BLaER1 treated with 17β-estradiol and CSF1 and Interleukin-3, amounts not matched to agents 10 nM and 100 nM (cell line): ENCODE measurements at regions not wholly inside any gene's neighbourhood (a gene's known extent, or its start where the extent isn't known, plus 50 kb on each side); places are given as distances from the start of the nearest gene placed in this dataset.
A peak's percentile ranks its signal among the peaks of the same experiment; 100 is the strongest.

Experiments
- H3K27ac ChIP-seq, 11 experiments: shearing (Covaris generic); formaldehyde crosslinking; 2 replicates each; pipeline ENCODE4 v1.8.1; 2022
- H3K27me3 ChIP-seq, 11 experiments: shearing (Covaris generic); formaldehyde crosslinking; 2 replicates each; pipeline ENCODE4 v1.8.1; 2022
- H3K36me3 ChIP-seq, 11 experiments: shearing (Covaris generic); formaldehyde crosslinking; 2 replicates each; pipeline ENCODE4 v1.8.1; 2022
- H3K4me1 ChIP-seq, 10 experiments: shearing (Covaris generic); formaldehyde crosslinking; 2 replicates each; pipeline ENCODE4 v1.8.1; 2022
- H3K4me2 ChIP-seq, 11 experiments: shearing (Covaris generic); formaldehyde crosslinking; 2 replicates each; pipeline ENCODE4 v1.8.1; 2022
- H3K4me3 ChIP-seq, 10 experiments: shearing (Covaris generic); formaldehyde crosslinking; 2 replicates each; pipeline ENCODE4 v1.8.1; 2022
- H3K9ac ChIP-seq, 11 experiments: shearing (Covaris generic); formaldehyde crosslinking; 2 replicates each; pipeline ENCODE4 v1.8.1; 2022
- H3K9me3 ChIP-seq, 11 experiments: shearing (Covaris generic); formaldehyde crosslinking; replicated peaks in 1 of 11; 2 replicates each; pipeline ENCODE4 v1.8.1; 2022
- H4K20me1 ChIP-seq, 11 experiments: shearing (Covaris generic); formaldehyde crosslinking; 2 replicates each; pipeline ENCODE4 v1.8.1; 2022
- Cebpa-rat ChIP-seq, 11 experiments: shearing (Covaris generic); IDR thresholded peaks; 2 replicates each; pipeline ENCODE4 v1.8.1; 2022

- TF ChIP-seq Cebpa-rat (IDR thresholded peaks at IDR 0.05), result no peak
- H3K27me3 ChIP-seq, result no peaks in the 10 kb centered on the region
- H4K20me1 ChIP-seq, result no peaks in the 10 kb centered on the region
- H3K4me1 ChIP-seq, result peaks cover 0 to 31% (median 10%) of the 10 kb centered on the region in 10 experiments; a peak in 10 of 20 replicates
- no peak overlapping the region for H3K4me3 ChIP-seq
- no peak overlapping the region for H3K9ac ChIP-seq
- H3K36me3 ChIP-seq, result no peaks in the 10 kb centered on the region
- H3K9me3 ChIP-seq, result no peaks in the 10 kb centered on the region
- H3K27ac ChIP-seq, result no peak overlapping the region
- no peak overlapping the region for H3K4me2 ChIP-seq
Observed at GRCh38 chr20:51116765-51117686, 94.1 kb upstream of the KCNG1 start.

DNA sequence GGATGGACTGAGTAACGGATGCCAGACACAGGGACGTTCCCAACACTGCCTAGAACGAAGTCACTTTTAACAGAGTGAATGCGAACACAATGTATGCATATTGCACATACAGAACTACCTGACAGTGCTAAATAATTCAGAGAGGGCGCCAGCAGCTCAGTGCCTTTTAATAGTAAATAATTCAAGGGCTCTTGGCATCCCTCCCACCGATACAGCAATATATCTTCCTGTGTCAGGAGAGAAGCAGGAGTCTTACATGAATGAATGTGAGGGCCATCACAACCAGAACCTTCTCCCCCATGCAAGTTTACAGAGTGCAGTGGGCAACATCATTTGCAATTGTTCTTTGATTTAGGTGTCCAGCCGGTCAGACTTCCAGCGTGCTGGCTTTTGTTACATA is 88.4 kb upstream of the KCNG1 start:
- Histone ChIP-seq H4K20me1 (no peaks in the 10 kb centered on the region), H3K9ac (no peak overlapping the region), H3K4me3 (no peak overlapping the region), H3K4me2 (no peak overlapping the region), H3K36me3 (no peaks in the 10 kb centered on the region), H3K27me3 (no peaks in the 10 kb centered on the region), H3K9me3 (0 out of 22 replicates have a peak, but pooled peaks cover 0 to 3% (median 0%) of the 10 kb centered on the region in 11 experiments), H3K27ac (no peak overlapping the region), H3K4me1 (peaks cover 7 to 28% (median 14%) of the 10 kb centered on the region in 10 experiments)
- TF ChIP-seq Cebpa-rat (IDR thresholded peaks at IDR 0.05), result no peak

- H3K36me3 ChIP-seq, result no peaks in the 10 kb centered on the region
- no peaks in the 10 kb centered on the region for H3K27me3 ChIP-seq
- peaks cover 7 to 20% (median 14%) of the 10 kb centered on the region in 10 experiments for H3K4me1 ChIP-seq
- no peak overlapping the region for H3K4me3 ChIP-seq
- 0 out of 22 replicates have a peak, but pooled peaks cover 0 to 5% (median 0%) of the 10 kb centered on the region in 11 experiments for H3K9me3 ChIP-seq
- no peaks in the 10 kb centered on the region; a peak in 1 of 22 replicates for H4K20me1 ChIP-seq
- no peak overlapping the region for H3K9ac ChIP-seq
- no peak for TF ChIP-seq Cebpa-rat (IDR thresholded peaks at IDR 0.05)
- no peak overlapping the region for H3K27ac ChIP-seq
- peak overlapping the region; percentile 18 to 76 (median 59) for H3K4me2 ChIP-seq
Observed at GRCh38 chr20:51108638-51109363, 85.9 kb upstream of the KCNG1 start.

DNA sequence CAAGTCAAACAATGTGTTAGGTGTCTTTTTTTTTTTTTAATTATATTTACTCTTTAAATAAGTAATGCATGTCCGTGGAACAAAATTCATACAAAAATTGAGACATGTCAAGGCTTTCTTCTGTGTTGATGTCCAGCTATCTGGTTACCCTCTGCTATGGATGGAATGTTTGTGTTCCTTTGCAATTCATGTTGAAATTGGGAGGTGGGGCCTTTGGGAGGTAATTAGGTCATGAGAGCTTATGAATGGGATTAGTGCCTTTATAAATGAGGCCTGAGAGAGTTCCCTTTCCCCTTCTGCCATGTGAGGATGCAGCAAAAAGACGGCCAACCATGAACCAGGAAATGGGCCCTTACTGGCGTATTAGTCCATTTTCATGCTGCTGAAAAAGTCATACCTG is 83.1 kb upstream of the KCNG1 start:
- H3K9me3 ChIP-seq, result peaks cover 0 to 12% (median 0%) of the 10 kb centered on the region in 11 experiments; a peak in 4 of 22 replicates
- no peaks in the 10 kb centered on the region for H3K36me3 ChIP-seq
- peaks cover 7 to 38% (median 31%) of the 10 kb centered on the region in 10 experiments for H3K4me1 ChIP-seq
- no peak overlapping the region for H3K9ac ChIP-seq
- no peaks in the 10 kb centered on the region; a peak in 1 of 22 replicates for H4K20me1 ChIP-seq
- no peak overlapping the region for H3K27ac ChIP-seq
- TF ChIP-seq Cebpa-rat (IDR thresholded peaks at IDR 0.05), result no peak
- H3K27me3 ChIP-seq, result no peaks in the 10 kb centered on the region
- H3K4me2 ChIP-seq, result no peak overlapping the region
- H3K4me3 ChIP-seq, result no peak overlapping the region

DNA sequence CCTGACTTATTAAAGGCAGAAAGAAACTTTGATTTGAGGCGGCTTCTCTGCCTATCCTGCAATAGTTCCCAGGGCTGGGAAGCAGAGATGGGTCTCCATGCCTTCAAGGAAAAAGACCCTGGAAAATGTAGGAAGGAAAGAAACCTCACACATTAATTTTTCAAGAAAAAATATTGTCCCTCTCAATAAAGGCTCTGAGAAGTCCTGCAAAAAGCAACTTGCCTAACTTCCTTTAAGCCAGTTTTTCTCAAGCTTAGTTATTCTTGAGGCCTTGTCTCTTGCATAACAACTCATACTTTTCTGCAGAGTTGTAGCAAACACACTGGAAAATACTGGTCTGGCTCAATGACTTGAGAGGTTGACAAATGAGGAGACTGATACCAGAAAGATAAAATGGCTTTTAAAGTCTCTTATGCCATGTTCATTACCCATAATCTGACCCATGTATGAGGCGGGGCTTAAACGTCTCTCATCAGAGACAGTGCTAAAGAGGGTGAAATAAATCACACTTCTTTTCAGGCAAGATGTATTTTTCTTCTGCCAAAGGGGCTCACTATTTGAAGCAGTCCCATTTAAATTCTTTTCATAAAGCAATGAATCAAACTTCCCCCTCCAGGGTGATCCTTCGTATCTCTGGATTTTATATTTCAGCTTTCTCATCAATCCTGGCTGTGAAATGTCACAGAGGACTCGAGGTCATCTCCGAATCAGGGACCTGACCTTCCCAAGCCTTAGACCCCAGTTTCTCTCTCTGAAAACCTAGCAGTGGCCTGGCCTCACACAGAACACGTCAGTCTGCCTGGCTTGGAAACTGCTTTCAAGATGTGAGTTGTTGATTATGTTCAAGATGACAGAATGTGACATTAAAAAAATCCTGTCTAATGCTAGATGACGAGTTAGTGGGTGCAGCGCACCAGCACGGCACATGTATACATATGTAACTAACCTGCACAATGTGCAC is 82.3 kb upstream of the KCNG1 start:
- Histone ChIP-seq H4K20me1 (no peaks in the 10 kb centered on the region; a peak in 1 of 22 replicates), H3K4me3 (no peak overlapping the region), H3K36me3 (no peaks in the 10 kb centered on the region), H3K4me1 (peaks cover 15 to 45% (median 39%) of the 10 kb centered on the region in 10 experiments), H3K9ac (no peak overlapping the region), H3K27ac (no peak overlapping the region), H3K9me3 (peaks cover 0 to 12% (median 0%) of the 10 kb centered on the region in 11 experiments; a peak in 4 of 22 replicates), H3K4me2 (no peak overlapping the region), H3K27me3 (no peaks in the 10 kb centered on the region)
- TF ChIP-seq Cebpa-rat (IDR thresholded peaks at IDR 0.05), result no peak

- Histone ChIP-seq H3K27ac (peak overlapping the region in 9 of 11 experiments; percentile 15 to 70 (median 58); a peak in 16 of 22 replicates), H3K4me1 (peaks cover 16 to 73% (median 64%) of the 10 kb centered on the region in 10 experiments), H4K20me1 (no peaks in the 10 kb centered on the region), H3K4me3 (0 out of 20 replicates have a peak overlapping the region, but pooled peaks of 1 of the 10 experiments have one; percentile 4), H3K27me3 (no peaks in the 10 kb centered on the region), H3K4me2 (peak overlapping the region; percentile 20 to 86 (median 72); a peak in 21 of 22 replicates), H3K9me3 (peaks cover 0 to 12% (median 0%) of the 10 kb centered on the region in 11 experiments; a peak in 4 of 22 replicates), H3K9ac (peak overlapping the region in 6 of 11 experiments; percentile 20 to 48 (median 32); a peak in 12 of 22 replicates), H3K36me3 (no peaks in the 10 kb centered on the region)
- TF ChIP-seq Cebpa-rat (IDR thresholded peaks at IDR 0.05), result no peak
Observed at GRCh38 chr20:51100617-51101016, 77.7 kb upstream of the KCNG1 start.

DNA sequence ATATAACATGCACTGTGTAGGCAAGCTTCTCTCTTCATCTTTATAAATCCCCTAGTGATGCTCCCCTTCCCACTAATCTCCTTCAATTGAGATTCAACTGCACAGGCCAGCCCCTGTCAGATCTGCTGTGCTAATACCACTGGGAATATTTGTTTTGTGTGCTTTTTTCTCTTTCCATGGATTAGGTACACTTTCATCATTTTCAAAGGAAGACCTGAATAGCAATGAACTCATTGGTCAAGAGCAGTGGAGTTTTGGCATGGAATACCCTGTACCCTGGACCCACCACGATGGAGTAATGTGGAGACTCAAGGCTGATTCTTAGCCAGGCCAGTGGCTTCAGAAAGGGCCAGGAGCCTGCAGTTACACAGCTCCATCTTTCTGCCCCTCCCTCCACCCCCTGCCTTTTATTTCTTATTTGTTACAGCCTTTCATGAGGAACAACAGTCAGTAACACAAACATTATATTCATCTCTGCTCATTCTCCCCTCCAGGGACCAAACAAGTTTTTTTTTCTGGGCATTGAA is 75.4 kb upstream of the KCNG1 start:
- Histone ChIP-seq H4K20me1 (no peaks in the 10 kb centered on the region), H3K9me3 (peaks cover 0 to 12% (median 0%) of the 10 kb centered on the region in 11 experiments; a peak in 4 of 22 replicates), H3K27ac (peak overlapping the region in 5 of 11 experiments; percentile 6 to 38 (median 29); a peak in 3 of 22 replicates), H3K9ac (no peak overlapping the region), H3K4me2 (peak overlapping the region in 9 of 11 experiments; percentile 46 to 86 (median 73); a peak in 18 of 22 replicates), H3K4me1 (peaks cover 17 to 93% (median 72%) of the 10 kb centered on the region in 10 experiments), H3K27me3 (no peaks in the 10 kb centered on the region), H3K36me3 (no peaks in the 10 kb centered on the region), H3K4me3 (no peak overlapping the region)
- TF ChIP-seq Cebpa-rat (IDR thresholded peaks at IDR 0.05), result no peak
